Mesenteric fat pad (tissue), 1 donor: ENCODE measurements at regions not wholly inside any gene's neighbourhood (a gene's known extent, or its start where the extent isn't known, plus 50 kb on each side); places are given as distances from the start of the nearest gene placed in this dataset.

ENCODE experiments used
- DNase-seq: peaks from one replicate; pipeline ENCODE4 v3.0.0-alpha.2; 2020; ENCODE audit warnings: low spot score
- donor health status: DM: yes; HTN: yes; CAD: no.

GRCh38 chr3:158970006-158970405 lies 168.2 kb downstream of the MFSD1 start:
- DNase-seq, result no peak

GRCh38 chr3:158974904-158975303 lies 173.1 kb downstream of the MFSD1 start:
- DNase-seq, result no peak

- no peak for DNase-seq
These were observed 175.1 kb downstream of the MFSD1 start for GRCh38 chr3:158976966-158977365.

- DNase-seq, result no peak
These were observed 175.6 kb downstream of the MFSD1 start for GRCh38 chr3:158977497-158977896.

- no peak for DNase-seq
These were observed 181.6 kb downstream of the MFSD1 start for GRCh38 chr3:158983216-158984099.

GRCh38 chr3:158991146-158991705 lies 189.4 kb downstream of the MFSD1 start:
- DNase-seq, result no peak

GRCh38 chr3:158992463-158992862 lies 190.6 kb downstream of the MFSD1 start:
- DNase-seq, result no peak

- no peak for DNase-seq
These were observed 192.5 kb downstream of the MFSD1 start for GRCh38 chr3:158994386-158994785.

- DNase-seq, result no peak
These were observed 199.9 kb downstream of the MFSD1 start for GRCh38 chr3:159001711-159002110.

GRCh38 chr3:159005137-159005536 lies 203.3 kb downstream of the MFSD1 start:
- DNase-seq, result no peak

- no peak for DNase-seq
These were observed 205.5 kb downstream of the MFSD1 start for GRCh38 chr3:159007331-159007730.

- DNase-seq, result no peak
These were observed 206.5 kb downstream of the MFSD1 start for GRCh38 chr3:159008401-159008800.

GRCh38 chr3:159018341-159018740 lies 216.5 kb downstream of the MFSD1 start:
- no peak for DNase-seq

- no peak for DNase-seq
These were observed 223.9 kb downstream of the MFSD1 start for GRCh38 chr3:159025733-159026132.

GRCh38 chr3:159026510-159026909 lies 224.7 kb downstream of the MFSD1 start:
- DNase-seq, result no peak

GRCh38 chr3:159028706-159029105 lies 226.9 kb downstream of the MFSD1 start:
- no peak for DNase-seq

GRCh38 chr3:159029306-159030026 lies 227.6 kb downstream of the MFSD1 start:
- no peak for DNase-seq

- DNase-seq, result no peak
These were observed 228.3 kb downstream of the MFSD1 start for GRCh38 chr3:159030138-159030670.

GRCh38 chr3:159030886-159031679 lies 229.2 kb downstream of the MFSD1 start:
- no peak for DNase-seq

- no peak for DNase-seq
These were observed 230.5 kb downstream of the MFSD1 start for GRCh38 chr3:159032311-159032710.

- no peak for DNase-seq
These were observed 236.6 kb downstream of the MFSD1 start for GRCh38 chr3:159038405-159038804.
